LNCaP clone FGC (cell line): ENCODE measurements at regions not wholly inside any gene's neighbourhood (a gene's known extent, or its start where the extent isn't known, plus 50 kb on each side); places are given as distances from the start of the nearest gene placed in this dataset.

Experiments used
- DNase-seq: peaks from one replicate; pipeline ENCODE4 v3.0.0-alpha.2; 2011; ENCODE audit warnings: low read depth
- H3K4me3 ChIP-seq: 2 replicates; pipeline ENCODE4 v1.5.1; 2011; ENCODE audit warnings: mild to moderate bottlenecking, low read depth, low read length, control low read depth
- CTCF ChIP-seq: IDR thresholded peaks from 2 replicates; pipeline ENCODE4 v1.5.1; 2012; ENCODE audit warnings: mild to moderate bottlenecking; ENCODE audit not compliant: control insufficient read depth, insufficient read depth; ENCODE audit errors: extremely low read depth

GRCh38 chr10:129029851-129030602 is 437.0 kb upstream of the MGMT start:
- H3K4me3 ChIP-seq: no peak overlapping the region
- DNase-seq: no peak
- no peak for TF ChIP-seq CTCF

GRCh38 chr10:129030603-129030895 is 436.5 kb upstream of the MGMT start:
- H3K4me3 ChIP-seq: no peak overlapping the region
- TF ChIP-seq CTCF: no peak
- DNase-seq: no peak

- TF ChIP-seq CTCF: peak; percentile 95
- no peak overlapping the region for H3K4me3 ChIP-seq
- DNase-seq: peak; percentile 46
Measured at GRCh38 chr10:129030996-129031843, 435.8 kb upstream of the MGMT start.

GRCh38 chr10:129031844-129032150 is 435.2 kb upstream of the MGMT start:
- TF ChIP-seq CTCF: no peak
- no peak for DNase-seq
- no peak overlapping the region for H3K4me3 ChIP-seq

GRCh38 chr10:129032372-129033313 is 434.4 kb upstream of the MGMT start:
- TF ChIP-seq CTCF: no peak
- no peak overlapping the region for H3K4me3 ChIP-seq
- no peak for DNase-seq

GRCh38 chr10:129033340-129033739 is 433.7 kb upstream of the MGMT start:
- no peak for TF ChIP-seq CTCF
- no peak overlapping the region for H3K4me3 ChIP-seq
- no peak for DNase-seq
